ENCODE measurements at regions not wholly inside any gene's neighbourhood (a gene's known extent, or its start where the extent isn't known, plus 50 kb on each side); places are given as distances from the start of the nearest gene placed in this dataset.

- TF ChIP-seq CTCF (CRISPR knock-in tag; IDR thresholded peaks at IDR 0.05) (no peak), ZNF17 (CRISPR knock-in tag; IDR thresholded peaks at IDR 0.05) (no peak)
- TF ChIP-seq, protein P1, sequence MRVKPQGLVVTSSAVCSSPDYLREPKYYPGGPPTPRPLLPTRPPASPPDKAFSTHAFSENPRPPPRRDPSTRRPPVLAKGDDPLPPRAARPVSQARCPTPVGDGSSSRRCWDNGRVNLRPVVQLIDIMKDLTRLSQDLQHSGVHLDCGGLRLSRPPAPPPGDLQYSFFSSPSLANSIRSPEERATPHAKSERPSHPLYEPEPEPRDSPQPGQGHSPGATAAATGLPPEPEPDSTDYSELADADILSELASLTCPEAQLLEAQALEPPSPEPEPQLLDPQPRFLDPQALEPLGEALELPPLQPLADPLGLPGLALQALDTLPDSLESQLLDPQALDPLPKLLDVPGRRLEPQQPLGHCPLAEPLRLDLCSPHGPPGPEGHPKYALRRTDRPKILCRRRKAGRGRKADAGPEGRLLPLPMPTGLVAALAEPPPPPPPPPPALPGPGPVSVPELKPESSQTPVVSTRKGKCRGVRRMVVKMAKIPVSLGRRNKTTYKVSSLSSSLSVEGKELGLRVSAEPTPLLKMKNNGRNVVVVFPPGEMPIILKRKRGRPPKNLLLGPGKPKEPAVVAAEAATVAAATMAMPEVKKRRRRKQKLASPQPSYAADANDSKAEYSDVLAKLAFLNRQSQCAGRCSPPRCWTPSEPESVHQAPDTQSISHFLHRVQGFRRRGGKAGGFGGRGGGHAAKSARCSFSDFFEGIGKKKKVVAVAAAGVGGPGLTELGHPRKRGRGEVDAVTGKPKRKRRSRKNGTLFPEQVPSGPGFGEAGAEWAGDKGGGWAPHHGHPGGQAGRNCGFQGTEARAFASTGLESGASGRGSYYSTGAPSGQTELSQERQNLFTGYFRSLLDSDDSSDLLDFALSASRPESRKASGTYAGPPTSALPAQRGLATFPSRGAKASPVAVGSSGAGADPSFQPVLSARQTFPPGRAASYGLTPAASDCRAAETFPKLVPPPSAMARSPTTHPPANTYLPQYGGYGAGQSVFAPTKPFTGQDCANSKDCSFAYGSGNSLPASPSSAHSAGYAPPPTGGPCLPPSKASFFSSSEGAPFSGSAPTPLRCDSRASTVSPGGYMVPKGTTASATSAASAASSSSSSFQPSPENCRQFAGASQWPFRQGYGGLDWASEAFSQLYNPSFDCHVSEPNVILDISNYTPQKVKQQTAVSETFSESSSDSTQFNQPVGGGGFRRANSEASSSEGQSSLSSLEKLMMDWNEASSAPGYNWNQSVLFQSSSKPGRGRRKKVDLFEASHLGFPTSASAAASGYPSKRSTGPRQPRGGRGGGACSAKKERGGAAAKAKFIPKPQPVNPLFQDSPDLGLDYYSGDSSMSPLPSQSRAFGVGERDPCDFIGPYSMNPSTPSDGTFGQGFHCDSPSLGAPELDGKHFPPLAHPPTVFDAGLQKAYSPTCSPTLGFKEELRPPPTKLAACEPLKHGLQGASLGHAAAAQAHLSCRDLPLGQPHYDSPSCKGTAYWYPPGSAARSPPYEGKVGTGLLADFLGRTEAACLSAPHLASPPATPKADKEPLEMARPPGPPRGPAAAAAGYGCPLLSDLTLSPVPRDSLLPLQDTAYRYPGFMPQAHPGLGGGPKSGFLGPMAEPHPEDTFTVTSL (CRISPR knock-in tag; IDR thresholded peaks at IDR 0.05; ENCODE audit: borderline replicate concordance), result no peak
These were observed 1135.4 kb downstream of the LRFN5 start for GRCh38 chr14:42742084-42742483.
